Ectodermal cell (in vitro differentiated cells): ENCODE measurements at regions not wholly inside any gene's neighbourhood (a gene's known extent, or its start where the extent isn't known, plus 50 kb on each side); places are given as distances from the start of the nearest gene placed in this dataset.

Source experiments
- H3K27ac ChIP-seq: 2 replicates; pipeline ENCODE4 v1.7.0; 2013; ENCODE audit warnings: mild to moderate bottlenecking, low read depth, low read length; ENCODE audit not compliant: insufficient read depth, poor library complexity, severe bottlenecking
- H3K27me3 ChIP-seq: 2 replicates; pipeline ENCODE4 v1.7.0; 2013; ENCODE audit warnings: mild to moderate bottlenecking, low read length; ENCODE audit not compliant: insufficient read depth, control insufficient read depth, poor library complexity, severe bottlenecking
- H3K36me3 ChIP-seq: one replicate; pipeline ENCODE4 v1.7.0; 2013; ENCODE audit warnings: low read length; ENCODE audit not compliant: control insufficient read depth, insufficient read depth
- H3K4me1 ChIP-seq: one replicate; pipeline ENCODE4 v1.7.0; 2013; ENCODE audit warnings: low read length; ENCODE audit not compliant: control insufficient read depth, insufficient read depth
- H3K4me3 ChIP-seq: 2 replicates; pipeline ENCODE4 v1.7.0; 2013; ENCODE audit warnings: low read depth, low read length, control low read depth; ENCODE audit not compliant: insufficient read depth
- H3K9me3 ChIP-seq: 2 replicates; pipeline ENCODE4 v1.7.0; 2013; ENCODE audit warnings: mild to moderate bottlenecking, low read length, moderate library complexity; ENCODE audit not compliant: control insufficient read depth
- WGBS, 2 experiments: methylation state at CpG; one replicate each; pipeline ENCODE4 v1.1.7; 2013; ENCODE audit warnings: missing lambda C conversion rate in 2 of 2; 5-methylcytosine and 5-hydroxymethylcytosine counted together

GRCh38 chr13:104163866-104164630 lies 1097.8 kb upstream of the SLC10A2 start:
- H3K9me3 ChIP-seq: no peaks in the 10 kb centered on the region
- no peak overlapping the region for H3K27ac ChIP-seq
- H3K4me3 ChIP-seq: no peak overlapping the region
- WGBS, 2 experiments: 92 to 97% methylated on average over 2 to 3 of the region's 4 CpGs
- no peaks in the 10 kb centered on the region for H3K4me1 ChIP-seq
- H3K36me3 ChIP-seq: no peaks in the 10 kb centered on the region
- H3K27me3 ChIP-seq: no peaks in the 10 kb centered on the region

DNA sequence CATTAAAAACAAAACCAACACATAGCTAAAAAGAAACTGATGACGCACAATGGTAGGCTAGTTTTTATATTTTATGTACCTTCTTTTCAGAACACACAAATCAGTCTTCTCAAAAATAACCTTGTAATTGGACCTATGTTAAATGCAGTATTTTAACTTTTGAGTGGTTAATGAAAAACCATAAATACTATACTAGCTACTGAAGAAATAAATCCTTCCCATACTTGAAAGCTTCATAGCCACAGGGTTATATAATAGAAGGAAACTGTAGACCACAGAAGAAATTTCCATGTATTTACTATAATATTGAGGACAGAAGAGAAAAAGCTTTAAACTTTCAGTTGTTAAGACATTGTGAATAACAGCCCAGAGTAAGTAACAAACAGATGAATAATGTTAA lies 1094.3 kb upstream of the SLC10A2 start:
- WGBS, 2 experiments: 100% methylated on average over 1 of the region's 1 CpG; no CpG with 5 or more reads in 1 of the 2 experiments
- no peaks in the 10 kb centered on the region for H3K27me3 ChIP-seq

GRCh38 chr13:104143760-104144416 lies 1077.7 kb upstream of the SLC10A2 start:
- no peak overlapping the region for H3K4me3 ChIP-seq
- WGBS, 2 experiments: 16 to 21% methylated on average over 9 of the region's 9 CpGs

More for the DNA sequence above, 1094.3 kb upstream of the SLC10A2 start:
- Histone ChIP-seq H3K27ac (no peak overlapping the region), H3K36me3 (no peaks in the 10 kb centered on the region), H3K9me3 (no peaks in the 10 kb centered on the region), H3K4me1 (no peaks in the 10 kb centered on the region), H3K4me3 (no peak overlapping the region)

DNA sequence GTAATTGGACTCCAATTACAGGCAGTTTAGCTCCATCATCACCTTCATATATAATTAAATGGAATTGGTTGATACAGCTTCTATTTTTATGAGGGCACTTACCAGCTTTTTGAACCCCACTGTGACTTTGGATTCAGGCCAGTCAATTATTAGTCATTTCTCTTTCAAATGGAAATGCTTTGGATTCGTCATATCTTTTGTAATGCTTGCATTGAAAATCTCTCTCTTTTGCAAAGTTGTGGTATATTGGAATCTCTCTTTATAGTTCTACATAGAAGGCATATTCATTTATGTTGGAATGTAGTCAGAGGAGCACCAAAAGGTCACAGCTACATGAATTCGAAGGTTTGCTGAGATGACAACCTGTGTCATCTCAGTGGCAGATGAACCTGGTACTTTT lies 1074.3 kb upstream of the SLC10A2 start:
- Histone ChIP-seq H3K4me3 (no peak overlapping the region), H3K27me3 (no peaks in the 10 kb centered on the region), H3K27ac (no peak overlapping the region), H3K9me3 (no peaks in the 10 kb centered on the region), H3K36me3 (no peaks in the 10 kb centered on the region), H3K4me1 (peaks cover 6% of the 10 kb centered on the region)
- WGBS, 2 experiments: 72 to 86% methylated on average over 2 of the region's 2 CpGs

More at GRCh38 chr13:104143760-104144416, 1077.7 kb upstream of the SLC10A2 start:
- Histone ChIP-seq H3K27me3 (no peaks in the 10 kb centered on the region), H3K9me3 (peaks cover 2% of the 10 kb centered on the region), H3K36me3 (no peaks in the 10 kb centered on the region), H3K4me1 (peaks cover 6% of the 10 kb centered on the region), H3K27ac (no peak overlapping the region)

DNA sequence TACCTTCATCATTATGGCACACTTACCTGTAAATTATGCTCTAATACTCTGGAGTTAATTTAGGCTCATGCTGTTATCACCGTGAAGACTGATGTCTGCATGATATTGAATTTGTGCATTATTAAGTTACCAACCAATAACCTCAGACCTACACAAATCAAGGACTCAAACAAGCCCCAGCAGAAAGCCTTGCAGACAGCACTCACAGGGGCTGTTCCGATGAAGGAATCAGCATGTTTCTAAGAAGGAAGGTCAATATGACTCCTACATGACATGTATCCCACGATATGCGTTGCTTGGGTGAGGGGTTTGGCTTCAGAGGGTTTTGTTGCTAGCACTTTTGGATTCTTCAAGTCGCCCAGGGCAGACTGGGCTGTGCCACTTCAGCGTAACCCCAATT lies 1071.2 kb upstream of the SLC10A2 start:
- no peaks in the 10 kb centered on the region for H3K9me3 ChIP-seq
- H3K4me3 ChIP-seq: no peak overlapping the region
- no peaks in the 10 kb centered on the region for H3K4me1 ChIP-seq
- H3K36me3 ChIP-seq: no peaks in the 10 kb centered on the region
- H3K27me3 ChIP-seq: no peaks in the 10 kb centered on the region
- no peak overlapping the region for H3K27ac ChIP-seq
- WGBS, 2 experiments: 96 to 98% methylated on average over 5 to 6 of the region's 6 CpGs

DNA sequence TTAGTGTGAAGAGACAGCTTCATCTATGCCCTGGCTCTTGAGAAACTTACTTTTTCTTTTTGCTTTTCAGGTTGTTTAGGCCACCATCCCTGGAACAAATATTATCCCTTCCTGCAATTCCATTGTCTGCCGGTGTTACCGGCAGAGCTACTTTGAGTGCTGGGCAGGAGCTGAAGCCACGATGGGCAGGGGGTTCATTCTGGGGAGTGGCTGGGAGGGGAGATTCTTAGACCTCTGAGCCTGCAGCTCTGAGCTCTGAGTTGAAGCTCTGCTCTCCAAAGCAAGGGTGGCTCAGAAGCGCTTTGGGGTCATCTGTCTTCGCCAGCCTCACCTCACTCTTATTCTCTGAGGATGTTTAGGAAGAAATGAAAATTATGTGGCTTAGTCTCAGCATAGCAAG lies 1066.6 kb upstream of the SLC10A2 start:
- 92 to 93% methylated on average over 5 of the region's 5 CpGs for WGBS, 2 experiments
- no peak overlapping the region for H3K27ac ChIP-seq
- no peaks in the 10 kb centered on the region for H3K36me3 ChIP-seq
- H3K4me3 ChIP-seq: no peak overlapping the region
- H3K4me1 ChIP-seq: no peaks in the 10 kb centered on the region
- no peaks in the 10 kb centered on the region for H3K9me3 ChIP-seq
- no peaks in the 10 kb centered on the region for H3K27me3 ChIP-seq

DNA sequence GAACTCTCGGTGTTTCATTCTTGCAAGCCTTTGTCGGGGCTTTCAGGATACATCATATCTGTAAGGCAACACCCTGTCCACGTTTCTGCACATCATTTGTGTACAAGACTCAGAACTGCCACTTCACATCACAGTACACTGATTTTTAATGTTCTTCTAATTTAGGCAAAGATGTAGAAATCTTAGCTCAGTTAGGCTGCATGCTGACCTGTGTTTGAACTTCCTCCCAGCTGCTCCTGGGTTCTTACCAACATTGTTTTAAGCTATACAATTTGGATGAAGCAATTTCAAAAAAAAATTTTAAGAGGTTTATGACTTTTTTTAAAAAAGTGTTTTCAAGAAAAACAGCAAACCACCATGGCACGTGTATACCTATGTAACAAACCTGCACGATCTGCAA lies 1047.9 kb upstream of the SLC10A2 start:
- Histone ChIP-seq H3K27me3 (no peaks in the 10 kb centered on the region), H3K4me3 (no peak overlapping the region), H3K27ac (no peak overlapping the region), H3K9me3 (no peaks in the 10 kb centered on the region), H3K36me3 (no peaks in the 10 kb centered on the region), H3K4me1 (no peaks in the 10 kb centered on the region)
- WGBS, 2 experiments: 79 to 88% methylated on average over 3 of the region's 5 CpGs

DNA sequence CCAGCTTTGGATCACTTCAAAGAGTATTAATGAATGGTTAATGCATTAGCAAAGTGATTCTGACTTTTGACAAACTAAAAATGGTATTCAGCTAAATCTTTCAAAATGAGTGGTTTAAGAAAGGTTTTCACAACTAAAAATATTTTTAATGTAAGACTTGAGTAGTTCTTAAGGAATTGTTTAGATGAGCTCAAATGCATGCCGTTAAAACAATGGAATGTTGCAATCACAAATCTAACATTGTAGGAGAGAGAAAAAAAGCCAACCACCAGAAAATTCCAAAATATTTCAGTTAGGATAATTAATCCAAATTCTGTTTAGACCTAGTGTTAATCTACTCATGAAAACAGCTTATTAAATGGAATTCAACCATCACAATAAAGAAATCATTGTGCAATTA lies 1044.8 kb upstream of the SLC10A2 start:
- Histone ChIP-seq H3K27ac (no peak overlapping the region), H3K36me3 (no peaks in the 10 kb centered on the region), H3K4me3 (no peak overlapping the region), H3K4me1 (no peaks in the 10 kb centered on the region), H3K9me3 (no peaks in the 10 kb centered on the region), H3K27me3 (no peaks in the 10 kb centered on the region)
- 80% methylated on average over 1 of the region's 1 CpG; no CpG with 5 or more reads in 1 of the 2 experiments for WGBS, 2 experiments

GRCh38 chr13:104106705-104107393 lies 1040.6 kb upstream of the SLC10A2 start:
- H3K4me3 ChIP-seq: no peak overlapping the region
- H3K27me3 ChIP-seq: no peaks in the 10 kb centered on the region
- WGBS, 2 experiments: 89 to 91% methylated on average over 8 of the region's 9 CpGs
- H3K36me3 ChIP-seq: no peaks in the 10 kb centered on the region
- no peak overlapping the region for H3K27ac ChIP-seq
- H3K9me3 ChIP-seq: no peaks in the 10 kb centered on the region
- H3K4me1 ChIP-seq: no peaks in the 10 kb centered on the region
